ENCODE measurements at regions not wholly inside any gene's neighbourhood (a gene's known extent, or its start where the extent isn't known, plus 50 kb on each side); places are given as distances from the start of the nearest gene placed in this dataset.

- DNase-seq (ENCODE audit: low read depth in 3 of 3, low spot score in 2 of 3), result no peak
These were observed 166.2 kb downstream of the SEC14L1 start for GRCh38 chr17:77306790-77307478.

GRCh38 chr17:77307479-77308198 lies 166.9 kb downstream of the SEC14L1 start:
- DNase-seq (ENCODE audit: low read depth in 3 of 3, low spot score in 2 of 3), result no peak

- DNase-seq (ENCODE audit: low read depth in 3 of 3, low spot score in 2 of 3), result no peak
These were observed 168.3 kb downstream of the SEC14L1 start for GRCh38 chr17:77308861-77309726.

- DNase-seq (ENCODE audit: low read depth in 3 of 3, low spot score in 2 of 3), result no peak
These were observed 169.6 kb downstream of the SEC14L1 start for GRCh38 chr17:77310336-77310735.

- no peak for DNase-seq (ENCODE audit: low read depth in 3 of 3, low spot score in 2 of 3)
These were observed 170.7 kb downstream of the SEC14L1 start for GRCh38 chr17:77311371-77311981.

GRCh38 chr17:77312061-77312701 lies 171.4 kb downstream of the SEC14L1 start:
- no peak for DNase-seq (ENCODE audit: low read depth in 3 of 3, low spot score in 2 of 3)

- peak in 1 of 3 donors; percentile 75 for DNase-seq (ENCODE audit: low read depth in 3 of 3, low spot score in 2 of 3)
These were observed 172.2 kb downstream of the SEC14L1 start for GRCh38 chr17:77312786-77313599.

- no peak for DNase-seq (ENCODE audit: low read depth in 3 of 3, low spot score in 2 of 3)
These were observed 173.1 kb downstream of the SEC14L1 start for GRCh38 chr17:77313831-77314230.

- no peak for DNase-seq (ENCODE audit: low read depth in 3 of 3, low spot score in 2 of 3)
These were observed 173.8 kb downstream of the SEC14L1 start for GRCh38 chr17:77314601-77315000.

- DNase-seq (ENCODE audit: low read depth in 3 of 3, low spot score in 2 of 3), result no peak
These were observed 174.2 kb downstream of the SEC14L1 start for GRCh38 chr17:77315010-77315409.

- no peak for DNase-seq (ENCODE audit: low read depth in 3 of 3, low spot score in 2 of 3)
These were observed 174.9 kb downstream of the SEC14L1 start for GRCh38 chr17:77315551-77316190.

GRCh38 chr17:77316191-77316641 lies 175.4 kb downstream of the SEC14L1 start:
- no peak for DNase-seq (ENCODE audit: low read depth in 3 of 3, low spot score in 2 of 3)

GRCh38 chr17:77316651-77317050 lies 175.9 kb downstream of the SEC14L1 start:
- DNase-seq (ENCODE audit: low read depth in 3 of 3, low spot score in 2 of 3), result no peak

GRCh38 chr17:77317091-77317750 lies 176.5 kb downstream of the SEC14L1 start:
- no peak for DNase-seq (ENCODE audit: low read depth in 3 of 3, low spot score in 2 of 3)

- no peak for DNase-seq (ENCODE audit: low read depth in 3 of 3, low spot score in 2 of 3)
These were observed 177.3 kb downstream of the SEC14L1 start for GRCh38 chr17:77318021-77318420.

- DNase-seq (ENCODE audit: low read depth in 3 of 3, low spot score in 2 of 3), result no peak
These were observed 177.9 kb downstream of the SEC14L1 start for GRCh38 chr17:77318491-77319210.

- DNase-seq (ENCODE audit: low read depth in 3 of 3, low spot score in 2 of 3), result no peak
These were observed 178.7 kb downstream of the SEC14L1 start for GRCh38 chr17:77319211-77320043.
